Liver (tissue), 8 donors: ENCODE measurements at regions not wholly inside any gene's neighbourhood (a gene's known extent, or its start where the extent isn't known, plus 50 kb on each side); places are given as distances from the start of the nearest gene placed in this dataset.

Source experiments
- DNase-seq: peaks from one replicate; pipeline ENCODE4 v3.0.0-alpha.2; 2017; ENCODE audit warnings: low spot score
- H3K27ac ChIP-seq, 2 donors: one replicate each; pipeline ENCODE4 v1.7.0; 2013; ENCODE audit warnings: inconsistent platforms in 2 of 2, low read length in 2 of 2, control low read depth in 1 of 2, low read depth in 1 of 2, mild to moderate bottlenecking in 1 of 2
- H3K27me3 ChIP-seq, 4 donors: one replicate each; pipeline versions ENCODE4 v1.6.1 to v1.7.0; 2013; ENCODE audit warnings: low read length in 3 of 4, inconsistent platforms in 1 of 4, mild to moderate bottlenecking in 1 of 4, moderate library complexity in 1 of 4; ENCODE audit not compliant: control insufficient read depth in 4 of 4, insufficient read depth in 4 of 4
- H3K36me3 ChIP-seq, 4 donors: one replicate each; pipeline versions ENCODE4 v1.6.1 to v1.7.0; 2013; ENCODE audit warnings: low read length in 3 of 4, mild to moderate bottlenecking in 3 of 4, low read depth in 1 of 4, moderate library complexity in 1 of 4; ENCODE audit not compliant: control insufficient read depth in 4 of 4, insufficient read depth in 3 of 4
- H3K4me1 ChIP-seq, 4 donors: one replicate each; pipeline versions ENCODE4 v1.6.1 to v1.7.0; 2013; ENCODE audit warnings: low read length in 3 of 4, mild to moderate bottlenecking in 3 of 4, moderate library complexity in 1 of 4; ENCODE audit not compliant: control insufficient read depth in 4 of 4, insufficient read depth in 4 of 4
- H3K4me3 ChIP-seq, 3 donors: one replicate each; pipeline versions ENCODE4 v1.6.1 to v1.7.0; 2013; ENCODE audit warnings: low read length in 3 of 3, control low read depth in 1 of 3, low read depth in 1 of 3, mild to moderate bottlenecking in 1 of 3
- H3K9ac ChIP-seq, 2 donors: one replicate each; pipeline ENCODE4 v1.7.0; 2013; ENCODE audit warnings: low read length in 2 of 2, mild to moderate bottlenecking in 2 of 2, moderate library complexity in 2 of 2, control low read depth in 1 of 2, low read depth in 1 of 2
- H3K9me3 ChIP-seq, 4 donors: one replicate each; pipeline versions ENCODE4 v1.6.1 to v1.7.0; 2013; ENCODE audit warnings: low read length in 3 of 4; ENCODE audit not compliant: control insufficient read depth in 4 of 4
- ATF3 ChIP-seq: IDR thresholded peaks from 2 replicates; pipeline ENCODE4 v1.6.1; 2016; ENCODE audit warnings: antibody characterized with exemption
- CTCF ChIP-seq: fragments of 150-350 bp; IDR thresholded peaks from 2 replicates; pipeline ENCODE4 v1.5.1; 2017; ENCODE audit warnings: improper control_type of control experiment, low read depth, low read length; ENCODE audit not compliant: missing input control
- FOXA1 ChIP-seq: IDR thresholded peaks from 2 replicates; pipeline ENCODE4 v1.6.1; 2016; ENCODE audit warnings: antibody characterized with exemption
- FOXA2 ChIP-seq: IDR thresholded peaks from 2 replicates; pipeline ENCODE4 v1.6.1; 2016; ENCODE audit warnings: antibody characterized with exemption
- GABPA ChIP-seq, 2 donors: IDR thresholded peaks in 1 of 2; conservative IDR thresholded peaks in 1 of 2; 2 replicates each; pipeline ENCODE4 v1.6.1; 2016; ENCODE audit warnings: antibody characterized with exemption in 2 of 2, mild to moderate bottlenecking in 1 of 2, moderate library complexity in 1 of 2
- HNF4A ChIP-seq, 2 donors: conservative IDR thresholded peaks; 2 replicates each; pipeline ENCODE4 v1.6.1; 2016; ENCODE audit warnings: antibody characterized with exemption in 2 of 2, mild to moderate bottlenecking in 2 of 2
- HNF4G ChIP-seq: IDR thresholded peaks from 2 replicates; pipeline ENCODE4 v1.6.1; 2016; ENCODE audit warnings: antibody characterized with exemption
- JUND ChIP-seq, 2 donors: IDR thresholded peaks; 2 replicates each; pipeline ENCODE4 v1.6.1; 2016; ENCODE audit warnings: antibody characterized with exemption in 2 of 2
- MAX ChIP-seq: IDR thresholded peaks from 2 replicates; pipeline ENCODE4 v1.6.1; 2016; ENCODE audit warnings: antibody characterized with exemption
- NR2F2 ChIP-seq: IDR thresholded peaks from 2 replicates; pipeline ENCODE4 v1.6.1; 2016; ENCODE audit warnings: antibody characterized with exemption
- RAD21 ChIP-seq, 2 donors: IDR thresholded peaks; 2 replicates each; pipeline ENCODE4 v1.6.1; 2016; ENCODE audit warnings: antibody characterized with exemption in 2 of 2, mild to moderate bottlenecking in 2 of 2
- REST ChIP-seq: IDR thresholded peaks from 2 replicates; pipeline ENCODE4 v1.6.1; 2016; ENCODE audit warnings: antibody characterized with exemption, mild to moderate bottlenecking
- RXRA ChIP-seq, 2 donors: IDR thresholded peaks; 2 replicates each; pipeline ENCODE4 v1.6.1; 2017 to 2018; ENCODE audit warnings: antibody characterized with exemption in 2 of 2, mild to moderate bottlenecking in 1 of 2
- SP1 ChIP-seq: IDR thresholded peaks from 2 replicates; pipeline ENCODE4 v1.6.1; 2018; ENCODE audit warnings: antibody characterized with exemption, mild to moderate bottlenecking
- TAF1 ChIP-seq: conservative IDR thresholded peaks from 2 replicates; pipeline ENCODE4 v1.6.1; 2016; ENCODE audit warnings: antibody characterized with exemption, mild to moderate bottlenecking
- YY1 ChIP-seq: IDR thresholded peaks from 2 replicates; pipeline ENCODE4 v1.6.1; 2016; ENCODE audit warnings: antibody characterized with exemption, mild to moderate bottlenecking
- ZBTB33 ChIP-seq: IDR thresholded peaks from 2 replicates; pipeline ENCODE4 v1.6.1; 2016; ENCODE audit warnings: antibody characterized with exemption
- WGBS: extraction: QIAGEN DNeasy Blood & Tissue Kit; methylation state at CpG from one replicate; pipeline ENCODE4 v1.1.7; 2013; 5-methylcytosine and 5-hydroxymethylcytosine counted together
- donor health status: healthy.
- donor health status: healthy.
- donor health status: healthy.
- donor health status: healthy.
- donor health status: healthy.

- H3K27me3 ChIP-seq = no peaks in the 10 kb centered on the region
- no peaks in the 10 kb centered on the region for H3K9me3 ChIP-seq
- H3K9ac ChIP-seq = no peak overlapping the region
- TF ChIP-seq NR2F2 = no peak
- TF ChIP-seq FOXA2 = no peak
- TF ChIP-seq JUND (IDR thresholded peaks at IDR 0.05) = no peak
- TF ChIP-seq TAF1 = no peak
- TF ChIP-seq RXRA (IDR thresholded peaks at IDR 0.05) = no peak
- TF ChIP-seq YY1 = no peak
- no peak for TF ChIP-seq CTCF
- TF ChIP-seq GABPA (IDR thresholded peaks at IDR 0.05 in 1 of 2, conservative IDR thresholded peaks at IDR 0.05 in 1 of 2) = no peak
- TF ChIP-seq REST = no peak
- H3K4me3 ChIP-seq = no peak overlapping the region
- no peaks in the 10 kb centered on the region for H3K36me3 ChIP-seq
- no peak overlapping the region for H3K27ac ChIP-seq
- peaks cover 0 to 3% (median 0%) of the 10 kb centered on the region in 4 donors for H3K4me1 ChIP-seq
- no peak for DNase-seq
- WGBS = 87% methylated on average over 5 of the region's 5 CpGs
Measured at GRCh38 chr6:156451088-156451487, 326.1 kb upstream of the ARID1B start.

- no peaks in the 10 kb centered on the region for H3K27me3 ChIP-seq
- no peaks in the 10 kb centered on the region for H3K9me3 ChIP-seq
- H3K36me3 ChIP-seq = no peaks in the 10 kb centered on the region
- H3K27ac ChIP-seq = no peak overlapping the region
- no peak for DNase-seq
- TF ChIP-seq ZBTB33 (no peak), HNF4A (conservative IDR thresholded peaks at IDR 0.05) (no peak), RAD21 (IDR thresholded peaks at IDR 0.05) (no peak), TAF1 (no peak), GABPA (IDR thresholded peaks at IDR 0.05 in 1 of 2, conservative IDR thresholded peaks at IDR 0.05 in 1 of 2) (no peak), MAX (no peak), HNF4G (no peak), SP1 (no peak), RXRA (IDR thresholded peaks at IDR 0.05) (no peak), ATF3 (no peak), CTCF (no peak), FOXA1 (no peak), FOXA2 (no peak)
- no peak overlapping the region for H3K9ac ChIP-seq
- H3K4me3 ChIP-seq = no peak overlapping the region
- peaks cover 0 to 3% (median 0%) of the 10 kb centered on the region in 4 donors for H3K4me1 ChIP-seq
Measured at GRCh38 chr6:156450421-156450820, 326.8 kb upstream of the ARID1B start.
